HepG2 (cell line): ENCODE measurements at regions not wholly inside any gene's neighbourhood (a gene's known extent, or its start where the extent isn't known, plus 50 kb on each side); places are given as distances from the start of the nearest gene placed in this dataset.
A peak's percentile ranks its signal among the peaks of the same experiment; 100 is the strongest.

Experiments used
- ARNT ChIP-seq: fragments of 450-650 bp; IDR thresholded peaks from 2 replicates; pipeline ENCODE4 v1.6.1; 2017
- JUND ChIP-seq: sonication (generic); formaldehyde crosslinking; IDR thresholded peaks from 2 replicates; pipeline ENCODE4 v1.8.0; 2022; ENCODE audit warnings: mild to moderate bottlenecking, missing genetic modification reagents
- NFKBIZ ChIP-seq: IDR thresholded peaks from 2 replicates; pipeline ENCODE4 v1.6.1; 2018; ENCODE audit warnings: missing genetic modification reagents, missing compliant biosample characterization
- POLR2AphosphoS5 ChIP-seq: IDR thresholded peaks from 2 replicates; pipeline ENCODE4 v1.6.1; 2012; ENCODE audit warnings: low read depth, low read length
- SNRNP70 ChIP-seq: fragments of 200-400 bp; formaldehyde crosslinking; IDR thresholded peaks from 2 replicates; pipeline ENCODE4 v1.6.1; 2017; ENCODE audit warnings: mild to moderate bottlenecking, low read depth, low read length, moderate library complexity
- YEATS4 ChIP-seq: sonication (generic); formaldehyde crosslinking; IDR thresholded peaks from 2 replicates; pipeline ENCODE4 v1.4.0; 2020; ENCODE audit warnings: missing genetic modification reagents, borderline replicate concordance
- ZBED4 ChIP-seq: sonication (generic); formaldehyde crosslinking; IDR thresholded peaks from 2 replicates; pipeline ENCODE4 v1.4.0; 2020; ENCODE audit warnings: missing genetic modification reagents, borderline replicate concordance
- ZFP82 ChIP-seq: sonication (generic); formaldehyde crosslinking; IDR thresholded peaks from 2 replicates; pipeline ENCODE4 v1.5.1; 2020; ENCODE audit warnings: mild to moderate bottlenecking, missing genetic modification reagents, borderline replicate concordance
- ZNF121 ChIP-seq: sonication (generic); formaldehyde crosslinking; IDR thresholded peaks from 2 replicates; pipeline ENCODE4 v1.5.0; 2020; ENCODE audit warnings: mild to moderate bottlenecking, missing genetic modification reagents
- ZNF670 ChIP-seq: sonication (generic); formaldehyde crosslinking; IDR thresholded peaks from 2 replicates; pipeline ENCODE4 v1.8.0; 2022; ENCODE audit warnings: mild to moderate bottlenecking, missing genetic modification reagents, borderline replicate concordance
- TF ChIP-seq, protein P1 (sequence below): sonication (generic); formaldehyde crosslinking; conservative IDR thresholded peaks from 2 replicates; pipeline ENCODE4 v1.8.0; 2022; ENCODE audit warnings: missing genetic modification reagents
- TF ChIP-seq, protein P2 (sequence below), 2 experiments: sonication (generic) in 1 of 2; formaldehyde crosslinking in 1 of 2; IDR thresholded peaks; 2 replicates each; pipeline versions ENCODE4 v1.4.0 to v1.6.1; 2018 to 2020; ENCODE audit warnings: missing genetic modification reagents in 2 of 2, borderline replicate concordance in 1 of 2, low read depth in 1 of 2, mild to moderate bottlenecking in 1 of 2, missing biosample characterization in 1 of 2
- TF ChIP-seq, protein P3 (sequence below): sonication (generic); formaldehyde crosslinking; IDR thresholded peaks from 2 replicates; pipeline ENCODE4 v1.4.0; 2020; ENCODE audit warnings: missing genetic modification reagents

- TF ChIP-seq ZBED4 (CRISPR knock-in tag) (no peak), ZNF670 (CRISPR knock-in tag) (peak; percentile 96; the same call in 1 of the 2 replicates), ARNT (no peak), YEATS4 (CRISPR knock-in tag) (no peak), SNRNP70 (no peak), ZNF121 (CRISPR knock-in tag) (no peak; the same call in 1 of the 2 replicates), NFKBIZ (CRISPR knock-in tag) (no peak; the same call in 1 of the 2 replicates), POLR2AphosphoS5 (peak; percentile 42; the same call in 1 of the 2 replicates), ZFP82 (CRISPR knock-in tag) (peak; percentile 86), JUND (CRISPR knock-in tag) (no peak)
- TF ChIP-seq, protein P1, sequence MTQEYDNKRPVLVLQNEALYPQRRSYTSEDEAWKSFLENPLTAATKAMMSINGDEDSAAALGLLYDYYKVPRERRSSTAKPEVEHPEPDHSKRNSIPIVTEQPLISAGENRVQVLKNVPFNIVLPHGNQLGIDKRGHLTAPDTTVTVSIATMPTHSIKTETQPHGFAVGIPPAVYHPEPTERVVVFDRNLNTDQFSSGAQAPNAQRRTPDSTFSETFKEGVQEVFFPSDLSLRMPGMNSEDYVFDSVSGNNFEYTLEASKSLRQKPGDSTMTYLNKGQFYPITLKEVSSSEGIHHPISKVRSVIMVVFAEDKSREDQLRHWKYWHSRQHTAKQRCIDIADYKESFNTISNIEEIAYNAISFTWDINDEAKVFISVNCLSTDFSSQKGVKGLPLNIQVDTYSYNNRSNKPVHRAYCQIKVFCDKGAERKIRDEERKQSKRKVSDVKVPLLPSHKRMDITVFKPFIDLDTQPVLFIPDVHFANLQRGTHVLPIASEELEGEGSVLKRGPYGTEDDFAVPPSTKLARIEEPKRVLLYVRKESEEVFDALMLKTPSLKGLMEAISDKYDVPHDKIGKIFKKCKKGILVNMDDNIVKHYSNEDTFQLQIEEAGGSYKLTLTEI (CRISPR knock-in tag), result no peak
- TF ChIP-seq, protein P2, sequence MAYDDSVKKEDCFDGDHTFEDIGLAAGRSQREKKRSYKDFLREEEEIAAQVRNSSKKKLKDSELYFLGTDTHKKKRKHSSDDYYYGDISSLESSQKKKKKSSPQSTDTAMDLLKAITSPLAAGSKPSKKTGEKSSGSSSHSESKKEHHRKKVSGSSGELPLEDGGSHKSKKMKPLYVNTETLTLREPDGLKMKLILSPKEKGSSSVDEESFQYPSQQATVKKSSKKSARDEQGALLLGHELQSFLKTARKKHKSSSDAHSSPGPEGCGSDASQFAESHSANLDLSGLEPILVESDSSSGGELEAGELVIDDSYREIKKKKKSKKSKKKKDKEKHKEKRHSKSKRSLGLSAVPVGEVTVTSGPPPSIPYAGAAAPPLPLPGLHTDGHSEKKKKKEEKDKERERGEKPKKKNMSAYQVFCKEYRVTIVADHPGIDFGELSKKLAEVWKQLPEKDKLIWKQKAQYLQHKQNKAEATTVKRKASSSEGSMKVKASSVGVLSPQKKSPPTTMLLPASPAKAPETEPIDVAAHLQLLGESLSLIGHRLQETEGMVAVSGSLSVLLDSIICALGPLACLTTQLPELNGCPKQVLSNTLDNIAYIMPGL (CRISPR knock-in tag; IDR thresholded peaks at IDR 0.05; ENCODE audit: borderline replicate concordance in 1 of 2, low read depth in 1 of 2), result no peak
- TF ChIP-seq, protein P3, sequence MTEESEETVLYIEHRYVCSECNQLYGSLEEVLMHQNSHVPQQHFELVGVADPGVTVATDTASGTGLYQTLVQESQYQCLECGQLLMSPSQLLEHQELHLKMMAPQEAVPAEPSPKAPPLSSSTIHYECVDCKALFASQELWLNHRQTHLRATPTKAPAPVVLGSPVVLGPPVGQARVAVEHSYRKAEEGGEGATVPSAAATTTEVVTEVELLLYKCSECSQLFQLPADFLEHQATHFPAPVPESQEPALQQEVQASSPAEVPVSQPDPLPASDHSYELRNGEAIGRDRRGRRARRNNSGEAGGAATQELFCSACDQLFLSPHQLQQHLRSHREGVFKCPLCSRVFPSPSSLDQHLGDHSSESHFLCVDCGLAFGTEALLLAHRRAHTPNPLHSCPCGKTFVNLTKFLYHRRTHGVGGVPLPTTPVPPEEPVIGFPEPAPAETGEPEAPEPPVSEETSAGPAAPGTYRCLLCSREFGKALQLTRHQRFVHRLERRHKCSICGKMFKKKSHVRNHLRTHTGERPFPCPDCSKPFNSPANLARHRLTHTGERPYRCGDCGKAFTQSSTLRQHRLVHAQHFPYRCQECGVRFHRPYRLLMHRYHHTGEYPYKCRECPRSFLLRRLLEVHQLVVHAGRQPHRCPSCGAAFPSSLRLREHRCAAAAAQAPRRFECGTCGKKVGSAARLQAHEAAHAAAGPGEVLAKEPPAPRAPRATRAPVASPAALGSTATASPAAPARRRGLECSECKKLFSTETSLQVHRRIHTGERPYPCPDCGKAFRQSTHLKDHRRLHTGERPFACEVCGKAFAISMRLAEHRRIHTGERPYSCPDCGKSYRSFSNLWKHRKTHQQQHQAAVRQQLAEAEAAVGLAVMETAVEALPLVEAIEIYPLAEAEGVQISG (CRISPR knock-in tag), result no peak; the same call in 1 of the 2 replicates
These were observed 116.1 kb downstream of the CEBPB start (continued) for GRCh38 chr20:50306478-50307423.
